ENCODE measurements at regions not wholly inside any gene's neighbourhood (a gene's known extent, or its start where the extent isn't known, plus 50 kb on each side); places are given as distances from the start of the nearest gene placed in this dataset.

DNA sequence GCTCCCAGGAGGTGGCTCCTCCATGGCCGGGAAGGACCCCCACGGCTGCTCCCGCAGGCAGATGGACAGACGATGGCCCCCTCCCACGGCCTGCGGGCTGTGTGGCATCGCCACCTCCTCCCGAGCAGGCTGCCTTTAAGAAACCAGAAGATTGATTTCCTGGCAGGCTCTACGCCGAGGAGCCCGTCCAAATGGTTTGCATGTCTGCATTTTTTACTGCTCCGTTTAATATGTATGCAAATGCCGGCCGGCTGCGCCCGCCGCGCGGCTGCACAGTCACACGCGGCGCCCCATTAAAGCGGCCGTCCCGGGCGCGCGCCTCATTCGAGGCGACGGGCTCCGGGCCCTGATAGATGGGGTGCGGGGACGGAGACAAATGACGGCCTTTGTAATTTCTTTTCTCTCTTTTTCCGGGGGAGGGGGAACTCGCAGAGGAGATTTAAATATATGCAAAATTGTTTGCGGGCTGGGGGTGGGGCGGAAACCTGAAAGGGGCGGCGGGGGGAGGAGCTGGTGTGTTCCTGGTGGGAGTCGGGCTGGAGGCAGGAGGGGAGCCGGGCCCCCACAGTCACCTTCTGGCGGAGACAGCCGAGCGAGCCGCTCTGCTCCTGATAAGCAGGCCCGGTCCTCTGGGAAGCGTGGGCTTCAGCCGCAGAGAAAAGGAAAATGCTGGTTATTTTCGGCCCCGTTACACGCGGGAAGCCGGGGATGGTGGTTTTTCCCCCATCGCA, 158.7 kb upstream of the IER5L start:
- DNase-seq = no peak

DNA sequence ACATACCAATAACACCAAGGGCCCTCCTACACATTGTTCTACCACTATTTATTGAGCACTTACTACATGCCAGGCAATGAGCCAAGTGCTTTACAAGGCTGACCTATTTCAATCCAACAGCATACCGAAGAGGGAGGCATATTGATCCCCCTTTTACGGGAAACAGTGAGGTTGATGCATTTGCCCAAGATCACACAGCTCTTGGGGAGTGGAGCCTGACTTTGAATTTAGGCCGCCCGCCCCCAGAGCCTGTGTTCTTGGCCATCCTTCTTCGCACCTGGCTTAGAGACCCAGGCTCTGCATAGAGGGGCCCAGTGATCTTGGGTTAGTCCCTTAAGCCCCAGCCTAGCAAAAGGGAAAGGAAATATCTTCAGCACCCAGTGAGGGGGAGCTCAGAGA, 158.1 kb upstream of the IER5L start:
- no peak for DNase-seq

DNA sequence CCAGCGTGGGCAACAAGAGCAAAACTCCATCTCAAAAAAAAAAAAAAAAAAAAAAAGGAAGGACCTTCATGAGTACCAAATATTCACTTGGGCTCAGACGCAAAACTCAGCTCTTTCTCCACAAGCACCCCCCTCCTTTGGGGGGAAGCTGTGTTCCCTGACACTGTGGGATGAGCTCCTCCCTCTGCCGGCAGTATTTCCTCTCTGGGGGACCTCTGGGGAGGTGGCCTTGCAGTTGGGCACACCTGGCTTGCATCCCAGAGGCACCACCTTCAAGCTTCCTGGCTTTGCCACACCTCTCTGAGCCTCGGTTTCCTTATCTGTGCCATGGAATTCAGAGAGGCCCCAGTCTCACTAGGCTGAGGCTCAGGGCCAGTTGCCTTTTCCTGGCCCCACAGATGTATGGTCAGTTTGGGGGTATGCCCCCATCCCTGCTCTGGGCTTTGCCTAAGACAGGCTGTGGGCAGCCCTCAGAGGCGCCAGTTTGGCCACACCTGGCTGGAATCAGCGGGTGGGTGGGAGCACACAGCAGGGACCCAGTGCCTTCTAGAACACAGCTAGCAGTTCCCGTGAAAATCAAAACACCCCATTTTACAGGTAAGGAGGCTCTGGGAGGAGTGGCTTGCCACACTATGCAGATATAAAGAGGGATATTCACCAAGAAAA, 157.5 kb upstream of the IER5L start:
- no peak for DNase-seq

DNA sequence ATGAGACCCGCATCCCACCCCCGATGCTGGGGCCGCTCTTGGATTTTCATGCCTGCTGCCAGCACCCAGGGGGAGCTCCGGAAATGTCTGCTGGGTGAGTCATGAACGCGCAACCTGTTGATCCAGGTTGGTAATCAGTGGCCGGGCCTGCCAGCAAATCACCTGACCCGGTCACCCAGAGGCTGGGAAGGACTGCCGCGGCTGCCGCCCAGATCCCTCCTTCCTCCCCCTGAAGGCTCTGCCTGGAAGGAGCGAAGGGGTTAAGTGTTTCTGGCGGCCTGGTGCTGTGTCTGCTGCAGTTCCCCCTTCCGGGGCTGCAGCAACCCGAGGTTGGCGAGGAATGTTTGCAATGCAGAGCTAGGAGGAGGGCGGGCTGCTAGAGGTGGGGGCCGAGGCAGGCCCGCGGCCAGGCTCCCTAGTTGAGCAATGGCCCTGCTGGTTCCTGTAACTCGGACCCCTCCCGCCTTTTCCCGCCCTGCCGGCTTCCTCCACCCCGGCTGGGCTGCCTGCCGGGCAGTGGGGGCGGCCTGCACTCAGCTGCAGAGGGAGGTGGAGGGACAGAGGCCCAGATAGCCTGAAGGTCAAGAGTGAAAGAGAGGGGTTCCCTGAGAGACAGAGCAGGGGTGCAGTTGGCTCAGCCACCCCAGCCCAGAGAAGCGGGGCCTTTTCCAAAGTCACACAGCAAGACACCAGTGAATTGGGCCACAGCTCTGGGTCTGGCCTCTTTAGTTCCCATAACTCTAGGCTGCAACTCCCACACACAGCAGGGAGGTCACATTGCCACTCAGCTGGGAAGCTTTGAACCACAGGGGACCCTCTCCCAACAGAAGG, 156.3 kb upstream of the IER5L start:
- DNase-seq = no peak

DNA sequence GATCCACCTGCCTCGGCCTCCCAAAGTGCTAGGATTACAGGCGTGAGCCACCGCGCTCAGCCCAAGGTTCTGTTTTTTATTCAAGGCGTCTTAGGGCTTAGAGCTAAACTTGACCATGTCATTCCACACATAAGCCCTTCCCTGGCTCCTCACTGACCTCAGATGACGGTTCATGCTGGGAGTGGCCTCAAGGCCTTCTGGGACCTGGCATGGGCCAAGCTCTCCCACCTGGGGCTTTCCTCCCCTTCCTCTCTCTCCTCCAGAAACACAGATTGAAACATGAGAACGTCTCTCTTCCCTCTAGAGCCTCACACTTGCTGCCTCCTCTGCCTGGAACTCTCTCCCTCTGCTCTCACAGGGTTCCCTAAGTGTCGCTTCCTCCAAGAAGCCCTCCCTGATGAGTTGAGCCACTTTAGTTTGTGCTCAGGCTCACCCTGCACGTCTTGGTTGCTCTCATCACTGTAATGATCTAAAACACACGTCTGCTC, 155.6 kb upstream of the IER5L start:
- no peak for DNase-seq

DNA sequence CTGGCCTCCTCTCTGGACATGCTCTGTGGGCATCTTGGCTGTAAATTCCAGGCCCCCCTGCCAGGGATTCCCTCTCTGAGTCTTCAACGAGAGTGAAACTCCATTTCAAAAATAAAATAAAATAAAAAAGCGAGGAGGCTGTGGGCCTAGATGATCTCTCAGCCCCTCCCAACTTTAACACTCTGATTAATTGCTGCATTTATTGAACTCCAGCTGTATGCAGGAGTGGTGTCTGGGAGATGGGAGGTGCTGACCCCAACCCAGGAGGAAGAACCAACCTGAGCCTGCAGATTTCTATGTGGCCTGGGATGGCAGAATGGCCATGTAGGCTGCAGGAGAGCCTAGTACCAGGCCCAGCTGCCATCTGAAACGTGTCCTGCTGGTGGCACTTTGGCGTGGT, 154.5 kb upstream of the IER5L start:
- no peak for DNase-seq

DNA sequence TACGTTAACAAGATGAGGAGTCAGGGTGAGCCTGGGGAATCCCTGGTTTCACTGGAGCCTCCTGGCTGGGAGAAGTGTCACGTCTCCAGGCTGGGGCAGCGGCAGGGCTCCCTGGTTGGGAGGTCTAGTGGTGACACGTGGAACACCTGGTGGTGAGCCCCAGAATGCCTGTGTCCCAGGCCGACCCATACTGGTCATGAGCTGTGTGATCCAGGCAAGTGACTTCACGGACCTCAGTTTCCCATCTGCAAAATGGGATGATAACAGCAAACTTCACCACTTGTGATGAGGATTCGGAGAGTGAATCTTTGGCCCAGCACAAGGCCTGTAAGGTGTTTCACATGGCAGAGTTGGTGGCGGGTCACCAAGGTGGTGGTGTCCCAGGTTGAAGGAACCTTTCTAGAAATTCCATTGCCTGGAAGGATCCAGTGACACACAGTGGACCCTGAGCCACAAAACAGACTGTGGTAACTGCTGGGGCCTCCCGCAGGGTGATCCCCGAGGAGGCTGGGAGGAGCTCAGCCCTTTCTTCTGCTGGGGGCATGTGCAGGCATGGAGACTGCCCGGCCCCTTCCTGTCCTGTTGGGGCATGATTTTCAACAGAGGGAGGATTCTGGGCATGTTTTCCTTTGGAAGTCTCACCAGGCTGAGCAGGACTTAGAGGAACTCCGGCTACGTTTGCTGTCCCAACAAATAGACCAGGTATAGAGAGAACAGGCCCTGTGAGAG, 153.9 kb upstream of the IER5L start:
- no peak for DNase-seq

DNA sequence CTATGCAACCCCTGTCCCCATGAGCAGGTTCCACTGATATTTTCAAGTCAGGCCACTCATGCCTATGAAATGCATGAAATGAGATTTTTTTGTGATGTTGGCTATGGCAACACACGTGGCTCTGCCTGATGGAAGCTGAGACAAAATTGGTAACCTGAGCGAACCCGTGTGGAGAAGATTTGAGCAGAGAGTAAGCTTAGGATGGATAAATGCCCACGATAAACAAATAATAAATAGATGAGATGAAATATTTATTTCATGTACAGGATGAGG, 153.4 kb upstream of the IER5L start:
- no peak for DNase-seq

DNA sequence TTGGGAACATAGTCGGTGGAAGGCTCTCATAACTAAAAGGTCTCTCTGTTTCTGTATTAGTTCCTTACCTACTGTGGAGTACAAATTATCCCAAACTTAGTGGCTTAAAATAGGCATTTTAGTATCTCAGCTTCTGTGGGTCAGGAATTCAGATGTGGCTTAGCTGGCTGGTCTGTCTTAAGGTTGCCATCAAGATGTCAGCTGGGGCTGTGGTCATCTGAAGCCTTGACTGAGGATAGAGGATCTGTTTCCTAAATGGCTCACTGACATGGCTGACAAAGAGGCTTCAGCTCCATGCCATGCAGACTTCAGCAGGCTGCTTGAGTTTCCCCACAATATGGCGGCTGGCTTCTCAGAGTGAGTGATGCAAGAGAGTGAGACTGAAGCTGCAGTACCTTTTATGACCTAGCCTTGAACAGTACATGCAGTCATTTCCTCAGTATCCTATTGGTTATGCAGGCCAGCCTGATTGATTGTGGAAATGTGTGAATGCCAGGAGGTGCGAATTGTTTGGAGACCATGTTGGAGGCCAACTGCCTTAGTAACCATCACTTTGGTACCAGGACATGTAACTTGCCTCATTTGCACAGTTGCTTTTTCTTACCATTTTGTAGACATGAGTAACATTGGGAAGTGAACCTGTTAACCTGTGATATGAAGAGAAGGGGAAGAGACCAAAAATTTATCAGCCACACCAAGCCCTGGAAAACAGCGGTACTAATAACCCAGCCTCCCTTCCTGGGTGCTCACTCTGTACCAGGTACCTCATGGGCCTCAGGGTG, 152.8 kb upstream of the IER5L start:
- DNase-seq = no peak

DNA sequence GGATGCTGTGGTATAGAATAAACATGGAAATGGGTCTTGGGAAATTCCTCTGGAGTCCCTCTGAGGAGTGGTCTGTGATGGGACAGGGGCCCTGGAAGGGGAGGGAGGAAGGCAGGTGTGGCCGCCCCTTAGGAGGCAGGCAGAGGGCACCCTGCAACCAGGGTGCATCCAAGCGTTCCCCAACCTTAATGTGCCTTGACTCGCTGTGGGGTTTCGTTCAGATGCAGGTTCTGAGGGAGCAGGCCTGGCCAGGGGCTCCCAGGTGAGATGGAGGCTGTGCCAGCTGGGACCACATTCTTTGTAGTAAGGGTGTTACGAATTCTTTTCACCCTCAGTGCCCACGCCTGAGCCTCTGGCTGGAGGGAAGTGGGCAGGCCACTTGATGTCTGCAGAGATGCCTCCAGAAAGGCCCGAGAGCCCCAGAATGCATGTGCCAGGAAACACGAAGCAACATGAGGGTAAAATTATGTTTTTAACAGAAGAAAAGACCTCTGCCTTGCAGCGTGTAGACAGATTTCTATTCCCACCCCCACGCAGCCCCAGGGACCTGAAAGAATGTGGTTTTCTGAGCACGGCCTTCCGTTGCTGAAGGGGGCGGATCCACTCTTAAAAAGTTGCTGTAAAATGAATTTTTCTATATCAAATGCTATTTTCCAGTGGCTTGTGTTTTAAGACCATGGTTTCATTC, 150.4 kb upstream of the IER5L start:
- no peak for DNase-seq

DNA sequence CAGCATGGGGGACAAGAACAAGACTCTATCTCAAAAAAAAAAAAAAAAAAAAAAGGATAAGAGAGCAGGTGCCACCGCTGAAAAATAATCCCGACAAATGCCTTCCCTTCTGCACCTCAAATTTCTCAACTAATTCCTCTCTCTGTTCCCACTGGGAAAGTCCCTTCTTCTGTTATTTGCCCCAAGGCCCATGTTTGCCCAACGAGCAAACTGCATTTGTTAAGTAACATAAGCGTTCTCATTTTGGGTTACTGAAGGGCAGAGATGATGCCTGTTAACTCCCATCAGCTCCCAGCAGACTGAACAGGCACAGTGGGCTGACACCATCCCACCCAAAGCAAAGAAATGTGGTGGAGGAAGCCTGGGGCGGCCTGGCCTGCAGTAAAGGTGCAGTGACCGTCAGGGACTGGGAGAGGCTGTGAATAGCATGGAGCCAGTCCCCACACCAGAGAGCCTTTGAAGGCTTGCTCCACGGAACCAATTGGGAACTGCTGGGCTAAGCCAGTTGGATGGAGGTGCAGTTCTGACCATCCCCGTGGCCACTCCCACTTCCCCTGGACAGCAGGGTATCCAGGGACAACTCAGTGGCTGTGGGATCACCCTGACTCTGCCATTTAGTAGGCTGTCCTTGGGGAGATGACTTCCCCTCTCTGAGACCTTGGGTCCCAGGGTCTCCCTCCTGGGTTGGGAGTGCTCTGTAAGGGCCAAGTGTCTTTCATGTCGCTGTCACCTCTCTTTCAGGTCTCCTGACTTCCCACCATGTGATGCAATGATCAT, 149.7 kb upstream of the IER5L start:
- no peak for DNase-seq

DNA sequence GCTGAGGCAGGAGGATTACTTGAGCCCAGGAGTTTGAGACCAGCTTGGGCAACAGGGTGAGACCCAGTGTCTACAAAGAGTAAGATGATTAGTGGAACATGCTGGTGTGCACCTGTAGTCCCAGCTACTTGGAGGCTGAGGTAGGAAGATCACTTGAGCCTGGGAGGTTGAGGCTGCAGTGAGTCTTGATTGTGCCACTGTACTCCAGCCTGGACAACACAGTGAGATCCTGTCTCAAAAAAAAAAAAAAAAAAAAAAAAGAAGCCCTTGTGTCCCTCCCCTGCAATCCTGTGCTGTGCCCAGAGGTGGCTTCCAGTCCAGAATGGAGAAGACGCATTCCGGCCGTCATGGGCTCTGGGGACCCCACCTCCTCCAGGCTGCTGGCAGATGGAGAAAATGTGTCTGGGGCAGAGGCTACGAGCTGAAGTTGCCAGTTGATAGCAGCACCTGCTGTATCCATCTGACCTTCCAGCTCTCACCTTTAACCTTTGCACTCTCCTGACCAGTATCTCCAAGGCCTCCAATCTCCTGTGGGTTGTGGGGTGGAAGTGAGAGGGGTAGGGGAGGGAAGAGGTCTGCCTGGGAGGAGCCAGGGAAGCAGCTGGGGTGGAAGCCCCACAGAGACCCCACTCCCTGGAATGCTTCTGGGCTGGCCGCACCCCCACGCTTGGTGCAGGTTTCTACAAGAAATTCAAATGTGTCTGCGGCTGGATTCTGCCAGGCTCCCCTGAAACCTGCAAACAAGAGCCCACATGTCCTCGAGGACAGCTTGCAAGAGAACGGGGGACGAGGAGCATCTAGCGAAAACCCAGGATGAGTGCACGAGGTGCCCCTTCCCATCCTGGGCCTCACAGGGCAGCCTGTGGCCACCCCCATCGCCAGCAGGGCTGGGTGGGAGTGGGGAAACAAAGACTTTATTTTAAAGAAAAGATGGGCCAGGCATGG, 148.3 kb upstream of the IER5L start:
- no peak for DNase-seq

DNA sequence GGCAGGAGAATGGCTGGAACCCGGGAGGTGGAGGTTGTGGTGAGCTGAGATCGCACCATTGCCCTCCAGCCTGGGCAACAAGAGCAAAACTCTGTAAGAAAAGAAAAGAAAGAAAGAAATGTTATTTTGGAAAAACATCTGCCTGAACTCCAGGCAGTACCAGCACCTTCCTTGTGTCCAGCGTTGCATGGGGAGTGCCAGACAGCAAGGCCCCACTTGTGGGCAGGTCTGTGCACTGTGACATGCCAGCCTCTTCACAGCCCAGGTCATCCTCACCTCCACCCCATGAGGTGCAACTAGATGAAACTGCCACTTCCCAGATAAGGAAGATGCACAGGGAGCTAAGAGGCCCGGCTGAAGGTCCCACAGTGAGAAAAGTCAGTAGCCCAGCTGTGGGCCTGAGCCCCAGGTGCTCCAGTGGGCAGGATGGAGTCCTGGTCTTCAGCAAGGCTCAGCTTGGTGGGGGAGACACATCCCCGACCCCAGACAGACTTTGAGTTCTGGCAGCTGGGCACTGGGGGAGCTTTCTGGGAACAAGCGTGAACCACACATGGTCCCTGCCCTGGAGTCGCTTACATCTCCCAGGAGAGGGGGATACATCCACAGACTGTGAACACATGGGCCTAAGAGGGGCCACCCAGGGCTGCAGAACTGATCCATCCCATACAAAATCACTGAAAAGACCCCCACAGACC, 146.9 kb upstream of the IER5L start:
- no peak for DNase-seq

DNA sequence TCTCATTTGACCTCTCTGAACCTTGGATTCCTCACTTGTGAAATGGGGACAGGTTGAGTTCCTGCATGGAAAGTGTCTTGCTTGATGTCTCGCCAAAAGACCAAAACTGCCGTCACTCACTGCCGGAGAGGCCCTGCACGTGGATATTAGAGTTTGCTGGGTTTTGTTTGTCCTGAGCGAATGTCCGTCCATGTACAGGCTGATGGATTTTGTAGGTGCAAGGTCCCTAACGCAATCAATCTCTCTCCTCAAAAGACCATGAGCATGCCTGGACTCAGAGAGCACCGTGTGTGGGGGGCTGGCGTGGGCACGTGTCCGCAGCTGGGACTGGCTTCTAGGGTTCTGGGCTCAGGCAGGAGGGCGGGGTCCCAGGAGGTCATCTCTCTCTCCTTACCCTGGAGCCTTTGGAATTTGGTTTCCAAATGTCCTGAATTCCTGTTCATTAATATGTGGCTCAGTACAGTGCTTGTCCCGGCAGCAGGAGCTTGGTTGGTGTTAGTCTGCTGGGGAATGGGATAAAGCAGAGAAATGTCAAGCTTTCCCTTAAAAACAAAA, 146.0 kb upstream of the IER5L start:
- no peak for DNase-seq

DNA sequence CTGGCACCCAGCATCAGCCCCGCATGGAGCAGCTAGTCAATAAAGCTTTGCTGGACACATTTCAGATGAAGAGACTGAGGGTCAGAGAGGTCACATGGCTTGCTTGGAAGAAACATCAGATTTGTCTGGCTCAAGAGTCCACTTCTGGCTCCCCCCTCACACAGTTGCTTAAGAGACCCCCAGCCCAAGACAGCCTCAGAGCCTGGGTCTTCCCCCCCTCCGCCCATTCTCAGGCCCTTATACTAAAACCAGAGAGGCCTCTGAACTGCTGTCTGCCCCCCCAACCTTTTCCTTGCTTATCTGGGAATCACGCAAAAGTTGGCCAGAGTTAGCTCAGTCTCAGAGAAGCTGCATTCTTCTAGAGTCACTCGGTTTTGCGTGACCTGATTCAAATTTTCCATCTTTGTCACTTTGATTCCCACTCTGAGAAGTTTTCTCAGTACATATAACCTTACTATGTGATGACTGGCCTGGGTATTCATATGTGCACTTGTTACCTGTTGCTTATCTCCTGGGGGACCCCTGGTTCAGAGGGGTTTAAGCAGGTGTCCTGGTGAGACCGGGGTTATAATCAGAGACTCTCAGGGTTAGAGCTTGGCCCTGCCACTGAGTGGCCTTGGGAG, 145.4 kb upstream of the IER5L start:
- DNase-seq = no peak

DNA sequence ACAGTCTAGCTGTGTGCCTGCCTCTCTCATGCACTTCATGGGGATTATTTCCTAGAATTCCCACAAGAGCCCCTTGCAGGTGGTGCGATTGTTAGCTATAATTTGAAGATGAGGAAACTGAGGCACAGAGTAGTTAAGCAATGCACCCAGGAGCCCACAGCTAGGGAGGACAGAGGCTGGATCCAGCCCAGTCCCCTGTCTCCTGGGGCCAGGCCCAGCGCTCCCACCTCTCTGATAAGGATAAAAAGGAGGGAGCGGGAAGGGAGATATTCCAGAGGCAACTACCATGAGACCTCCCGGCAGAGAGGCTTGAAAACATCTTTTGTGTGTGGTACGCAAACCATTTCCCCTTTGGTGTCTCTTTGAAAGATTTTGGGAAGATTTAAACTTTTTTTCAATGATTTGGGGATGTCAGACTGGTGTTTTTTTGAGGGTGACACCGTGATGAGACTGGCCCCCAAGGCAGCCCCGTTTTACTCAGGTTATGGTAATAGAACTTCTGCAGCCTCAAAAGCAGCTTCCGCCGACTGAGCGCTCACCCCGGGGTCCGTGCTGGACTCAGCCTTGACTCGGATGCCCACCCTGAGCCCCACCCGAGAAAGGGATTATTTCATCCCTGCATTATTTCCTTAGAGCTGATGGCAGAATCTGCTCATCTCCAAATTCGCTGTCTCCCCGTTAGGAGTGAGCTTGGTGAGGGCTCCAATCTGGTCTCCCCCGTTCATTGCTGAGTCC, 144.7 kb upstream of the IER5L start:
- no peak for DNase-seq

DNA sequence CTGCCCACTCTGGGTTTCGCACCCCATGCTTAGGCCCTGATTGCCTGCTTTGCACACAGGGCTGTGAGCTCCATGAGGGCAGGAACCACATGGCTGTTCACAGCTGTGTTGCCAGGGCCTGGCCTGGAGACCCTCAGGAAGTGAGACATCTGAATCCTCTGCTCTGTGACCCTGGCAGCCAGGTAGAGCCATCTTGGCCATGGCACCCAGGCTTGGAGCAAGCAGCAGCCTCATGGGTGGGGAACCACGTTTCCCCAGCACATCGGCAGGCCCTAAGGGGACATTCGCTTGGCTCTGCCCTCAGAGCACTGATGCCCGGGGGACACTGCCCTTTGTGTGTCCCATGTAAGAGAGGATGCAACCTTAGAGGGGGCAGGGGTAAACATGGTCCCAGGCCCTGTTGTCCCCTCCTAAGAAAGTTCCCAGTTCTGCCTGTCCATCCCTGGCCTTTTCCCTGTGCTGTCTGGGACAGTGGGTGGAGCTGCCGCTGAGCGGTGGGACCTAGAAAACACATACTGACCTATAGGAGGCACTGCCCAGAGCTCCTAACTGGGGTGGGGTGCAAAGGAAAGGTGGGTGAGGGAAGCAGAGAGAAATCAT, 144.1 kb upstream of the IER5L start:
- DNase-seq = no peak
